OCI-LY3 (cell line): ENCODE measurements at regions not wholly inside any gene's neighbourhood (a gene's known extent, or its start where the extent isn't known, plus 50 kb on each side); places are given as distances from the start of the nearest gene placed in this dataset.

Experiments used
- H2AFZ ChIP-seq: fragments of 200-600, 300-600 bp; shearing (Covaris generic); 2 replicates; pipeline ENCODE4 v1.6.0; 2014; ENCODE audit warnings: antibody characterized with exemption, low read depth, low read length
- H3K27ac ChIP-seq: fragments of 200-600, 300-600 bp; sonication (generic); 2 replicates; pipeline ENCODE4 v1.5.1; 2014; ENCODE audit warnings: mild to moderate bottlenecking, low read length, moderate library complexity, mixed read lengths
- H3K27me3 ChIP-seq: fragments of 200-600, 300-600 bp; sonication (generic); 2 replicates; pipeline ENCODE4 v1.6.1; 2014; ENCODE audit warnings: low read depth, low read length, mixed read lengths
- H3K36me3 ChIP-seq: fragments of 200-600, 300-600 bp; sonication (generic); replicated peaks from 2 replicates; pipeline ENCODE3; 2014; ENCODE audit warnings: low read depth, low read length, mixed read lengths
- H3K4me1 ChIP-seq: fragments of 300-600, 200-600 bp; sonication (generic); 2 replicates; pipeline ENCODE4 v1.6.1; 2014; ENCODE audit warnings: low read length, mixed read lengths
- H3K4me2 ChIP-seq: fragments of 200-600, 300-600 bp; sonication (generic); 2 replicates; pipeline ENCODE4 v1.6.1; 2014; ENCODE audit warnings: low read length, mixed read lengths
- H3K4me3 ChIP-seq: fragments of 300-600, 200-600 bp; sonication (generic); 2 replicates; pipeline ENCODE4 v1.5.1; 2014; ENCODE audit warnings: antibody characterized with exemption, mild to moderate bottlenecking, low read length, moderate library complexity
- H3K79me2 ChIP-seq: fragments of 300-600, 200-600 bp; shearing (Covaris generic); 2 replicates; pipeline ENCODE4 v1.6.1; 2014; ENCODE audit warnings: mild to moderate bottlenecking, low read length, mixed read lengths
- H3K9ac ChIP-seq: fragments of 300-600, 200-600 bp; shearing (Covaris generic); 2 replicates; pipeline ENCODE4 v1.6.0; 2014; ENCODE audit warnings: mild to moderate bottlenecking, low read length, moderate library complexity
- H3K9me3 ChIP-seq: fragments of 200-600, 300-600 bp; shearing (Covaris generic); 2 replicates; pipeline ENCODE4 v1.6.1; 2014; ENCODE audit warnings: low read length, mixed read lengths; ENCODE audit not compliant: insufficient read depth
- H4K20me1 ChIP-seq: fragments of 200-600, 300-600 bp; sonication (generic); 2 replicates; pipeline ENCODE4 v1.6.1; 2016; ENCODE audit warnings: low read length, mixed read lengths; ENCODE audit not compliant: insufficient read depth
- CTCF ChIP-seq: fragments of 200-600, 300-600 bp; sonication (generic); IDR thresholded peaks from 2 replicates; pipeline ENCODE4 v1.5.1; 2014; ENCODE audit warnings: antibody characterized with exemption, low read length, low read depth
- EZH2phosphoT487 ChIP-seq: fragments of 200-600 bp; shearing (Covaris generic); IDR thresholded peaks from 2 replicates; pipeline ENCODE4 v1.6.1; 2018; ENCODE audit warnings: antibody characterized with exemption, mixed run types, low read depth

GRCh38 chr5:74460694-74461093 lies 179.8 kb downstream of the ENC1 start:
- TF ChIP-seq CTCF (no peak), EZH2phosphoT487 (no peak)
- no peak overlapping the region for H2AFZ ChIP-seq

GRCh38 chr5:74459984-74460383 lies 180.5 kb downstream of the ENC1 start:
- Histone ChIP-seq H3K9me3 (no peaks in the 10 kb centered on the region), H3K4me3 (no peak overlapping the region), H3K36me3 (no peaks in the 10 kb centered on the region), H3K4me2 (no peak overlapping the region), H3K9ac (no peak overlapping the region), H2AFZ (no peak overlapping the region), H3K4me1 (no peaks in the 10 kb centered on the region), H3K27me3 (peaks cover 6% of the 10 kb centered on the region; the same call in 1 of the 2 replicates), H4K20me1 (no peaks in the 10 kb centered on the region), H3K79me2 (no peaks in the 10 kb centered on the region), H3K27ac (no peak overlapping the region)
- TF ChIP-seq CTCF: no peak
- TF ChIP-seq EZH2phosphoT487: no peak

More at GRCh38 chr5:74460694-74461093, 179.8 kb downstream of the ENC1 start:
- Histone ChIP-seq H4K20me1 (no peaks in the 10 kb centered on the region), H3K4me1 (no peaks in the 10 kb centered on the region), H3K27ac (no peak overlapping the region), H3K27me3 (peaks cover 6% of the 10 kb centered on the region; the same call in 1 of the 2 replicates), H3K4me2 (no peak overlapping the region), H3K9ac (no peak overlapping the region), H3K4me3 (no peak overlapping the region), H3K79me2 (no peaks in the 10 kb centered on the region), H3K9me3 (no peaks in the 10 kb centered on the region), H3K36me3 (no peaks in the 10 kb centered on the region)

GRCh38 chr5:74457876-74458275 lies 182.7 kb downstream of the ENC1 start:
- Histone ChIP-seq H3K9me3 (no peaks in the 10 kb centered on the region), H3K4me2 (no peak overlapping the region), H3K4me3 (no peak overlapping the region), H3K4me1 (peaks cover 7% of the 10 kb centered on the region), H3K27ac (no peak overlapping the region), H2AFZ (no peak overlapping the region), H3K27me3 (peaks cover 6% of the 10 kb centered on the region; the same call in 1 of the 2 replicates), H3K36me3 (no peaks in the 10 kb centered on the region), H3K9ac (no peak overlapping the region), H3K79me2 (no peaks in the 10 kb centered on the region), H4K20me1 (no peaks in the 10 kb centered on the region)
- TF ChIP-seq CTCF (no peak), EZH2phosphoT487 (no peak)

- H4K20me1 ChIP-seq: no peaks in the 10 kb centered on the region
- no peaks in the 10 kb centered on the region for H3K27me3 ChIP-seq
- no peak overlapping the region for H3K4me2 ChIP-seq
- H3K9me3 ChIP-seq: no peaks in the 10 kb centered on the region
- no peaks in the 10 kb centered on the region for H3K79me2 ChIP-seq
- TF ChIP-seq EZH2phosphoT487 (no peak), CTCF (no peak)
- H3K4me3 ChIP-seq: no peak overlapping the region
- H2AFZ ChIP-seq: no peak overlapping the region
- peaks cover 9% of the 10 kb centered on the region for H3K4me1 ChIP-seq
- no peaks in the 10 kb centered on the region for H3K36me3 ChIP-seq
- H3K9ac ChIP-seq: no peak overlapping the region
- no peak overlapping the region for H3K27ac ChIP-seq
Observed at GRCh38 chr5:74454263-74455030, 186.1 kb downstream of the ENC1 start.
